Esophagus muscularis mucosa (tissue), 4 donors: ENCODE measurements at regions not wholly inside any gene's neighbourhood (a gene's known extent, or its start where the extent isn't known, plus 50 kb on each side); places are given as distances from the start of the nearest gene placed in this dataset.

ENCODE experiments used
- DNase-seq: peaks from one replicate; pipeline ENCODE4 v3.0.0-alpha.2; 2017; ENCODE audit errors: extremely low spot score
- H3K27ac ChIP-seq, 4 donors: fragments of 200-600 bp; sonication (generic); replicated peaks in 1 of 4; 1 replicate in 3 of 4; 2 replicates in 1 of 4; pipeline ENCODE4 v1.5.1; 2016 to 2019; ENCODE audit warnings: mild to moderate bottlenecking in 1 of 4
- H3K27me3 ChIP-seq, 4 donors: fragments of 200-600 bp; sonication (generic); one replicate each; pipeline versions ENCODE4 v1.5.1 to v1.6.0; 2016 to 2019
- H3K36me3 ChIP-seq, 4 donors: fragments of 200-600 bp; sonication (generic); one replicate each; pipeline ENCODE4 v1.5.1; 2016 to 2019
- H3K4me1 ChIP-seq, 4 donors: fragments of 200-600 bp; sonication (generic); one replicate each; pipeline ENCODE4 v1.5.1; 2016 to 2019
- H3K4me3 ChIP-seq, 4 donors: fragments of 200-600 bp; sonication (generic); 1 replicate in 2 of 4; 2 replicates in 2 of 4; pipeline ENCODE4 v1.5.1; 2016 to 2019; ENCODE audit warnings: mild to moderate bottlenecking in 4 of 4, moderate library complexity in 1 of 4
- H3K9me3 ChIP-seq, 4 donors: fragments of 200-600 bp; sonication (generic); 1 replicate in 3 of 4; 2 replicates in 1 of 4; pipeline ENCODE4 v1.5.1; 2016 to 2019
- CTCF ChIP-seq, 3 experiments: fragments of 200-600 bp in 2 of 3; fragments of 450-650 bp in 1 of 3; sonication (generic) in 2 of 3; IDR thresholded peaks; one replicate each; pipeline ENCODE4 v1.5.1; 2017 to 2019; ENCODE audit warnings: antibody characterized with exemption in 3 of 3, mild to moderate bottlenecking in 2 of 3, moderate library complexity in 1 of 3
- EP300 ChIP-seq: sonication (generic); formaldehyde crosslinking; IDR thresholded peaks from one replicate; pipeline ENCODE4 v1.6.1; 2017; ENCODE audit warnings: antibody characterized with exemption
- POLR2A ChIP-seq: fragments of 450-650 bp; IDR thresholded peaks from one replicate; pipeline ENCODE4 v1.6.1; 2017; ENCODE audit warnings: antibody characterized with exemption, moderate library complexity, mild to moderate bottlenecking, low read depth
- POLR2AphosphoS5 ChIP-seq, 2 donors: sonication (generic); formaldehyde crosslinking; IDR thresholded peaks; one replicate each; pipeline ENCODE4 v1.6.1; 2017; ENCODE audit warnings: antibody characterized with exemption in 2 of 2
- WGBS: methylation state at CpG from one replicate; pipeline ENCODE4 v1.1.5; 2018; 5-methylcytosine and 5-hydroxymethylcytosine counted together
- intact Hi-C: fragments of 100-400 bp; cut with DNase I; formaldehyde crosslinking; loops from one replicate; pipeline ENCODE4 v1.15.1; 2023

DNA sequence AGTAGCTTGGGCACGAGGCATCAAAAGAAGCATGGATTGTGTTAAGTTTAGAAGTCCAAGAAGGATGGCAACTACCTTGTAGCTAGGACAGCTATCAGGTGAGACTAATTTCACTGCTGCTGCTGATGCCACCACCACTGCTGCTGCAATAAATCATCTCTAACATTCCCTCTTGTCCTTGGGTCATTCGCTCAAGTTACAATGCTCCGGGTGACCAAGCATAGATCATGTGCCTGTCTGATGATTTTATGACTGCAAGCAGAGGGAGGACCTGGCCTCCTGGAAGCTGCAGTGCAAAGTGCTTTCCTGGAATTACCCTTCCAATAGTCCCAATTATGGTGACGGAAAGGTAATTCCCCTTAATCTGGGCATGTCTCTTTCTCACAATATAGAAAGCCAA is 334.4 kb downstream of the PRELID2 start:
- Histone ChIP-seq H3K4me3 (no peak overlapping the region), H3K27ac (no peak overlapping the region), H3K36me3 (no peaks in the 10 kb centered on the region), H3K9me3 (no peaks in the 10 kb centered on the region), H3K27me3 (no peaks in the 10 kb centered on the region), H3K4me1 (peaks cover 0 to 8% (median 7%) of the 10 kb centered on the region in 4 donors)
- TF ChIP-seq POLR2AphosphoS5 (IDR thresholded peaks at IDR 0.05) (no peak), POLR2A (no peak), EP300 (no peak), CTCF (IDR thresholded peaks at IDR 0.05) (no peak)
- DNase-seq: no peak
- WGBS: 95% methylated on average over 4 of the region's 4 CpGs
- intact Hi-C loops: no loop called here

GRCh38 chr5:145499483-145499882 is 335.7 kb downstream of the PRELID2 start:
- Histone ChIP-seq H3K9me3 (no peaks in the 10 kb centered on the region), H3K4me1 (peaks cover 0 to 15% (median 7%) of the 10 kb centered on the region in 4 donors), H3K27ac (no peak overlapping the region), H3K36me3 (no peaks in the 10 kb centered on the region), H3K27me3 (no peaks in the 10 kb centered on the region), H3K4me3 (no peak overlapping the region)
- intact Hi-C loops: no loop called here
- no peak for TF ChIP-seq POLR2A
- no peak for TF ChIP-seq POLR2AphosphoS5 (IDR thresholded peaks at IDR 0.05)
- no peak for TF ChIP-seq CTCF (IDR thresholded peaks at IDR 0.05)
- no peak for TF ChIP-seq EP300
- WGBS: 24% methylated on average over 4 of the region's 4 CpGs
- DNase-seq: no peak

GRCh38 chr5:145497052-145497451 is 338.1 kb downstream of the PRELID2 start:
- no peak for DNase-seq
- TF ChIP-seq POLR2AphosphoS5 (IDR thresholded peaks at IDR 0.05): no peak
- Histone ChIP-seq H3K27ac (no peak overlapping the region), H3K27me3 (no peaks in the 10 kb centered on the region), H3K36me3 (no peaks in the 10 kb centered on the region), H3K4me3 (no peak overlapping the region), H3K4me1 (peaks cover 0 to 15% (median 7%) of the 10 kb centered on the region in 4 donors), H3K9me3 (no peaks in the 10 kb centered on the region)
- intact Hi-C loops: no loop called here
- WGBS: 86% methylated on average over 3 of the region's 3 CpGs

DNA sequence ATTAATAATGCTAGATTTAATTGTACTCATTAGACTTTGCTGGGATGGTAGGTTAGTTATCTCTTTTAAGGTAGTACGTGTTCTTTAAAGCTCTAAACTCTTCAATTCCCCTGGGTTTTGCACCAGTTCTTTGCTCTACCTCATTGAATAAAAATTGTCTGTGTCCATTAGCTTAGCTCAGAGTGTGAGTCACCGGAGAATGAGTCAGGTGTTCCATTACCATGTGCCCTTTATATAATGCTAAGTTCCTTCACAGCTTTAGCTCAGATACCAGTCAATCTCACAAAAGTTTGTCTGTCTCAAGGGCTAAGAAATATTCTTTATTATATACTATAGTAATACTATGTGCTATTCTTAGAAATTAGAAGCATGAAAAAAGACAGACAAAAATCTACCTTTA is 339.4 kb downstream of the PRELID2 start:
- no peak overlapping the region for H3K27ac ChIP-seq
- WGBS: 57% methylated on average over 2 of the region's 2 CpGs
- TF ChIP-seq EP300 (no peak), POLR2AphosphoS5 (IDR thresholded peaks at IDR 0.05) (no peak), POLR2A (no peak), CTCF (IDR thresholded peaks at IDR 0.05) (no peak)

DNA sequence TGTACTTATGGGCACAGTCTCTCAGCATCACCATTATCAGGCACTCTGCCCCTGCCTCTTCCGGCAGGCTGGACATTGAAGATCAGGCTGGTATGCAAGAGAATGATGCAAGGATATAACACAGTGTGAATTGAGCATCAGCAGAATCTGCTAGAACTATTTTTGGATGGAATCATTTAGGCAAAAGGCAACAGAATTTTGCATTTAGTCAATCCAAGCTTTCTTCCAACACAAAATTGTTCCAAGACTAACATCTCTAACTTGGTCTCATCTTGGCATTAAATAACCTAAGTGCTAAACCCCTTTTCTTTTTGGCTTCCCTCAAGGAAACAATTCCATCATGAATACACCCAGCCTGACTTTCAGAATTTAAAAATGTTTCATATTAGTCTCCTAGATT is 339.9 kb downstream of the PRELID2 start:
- Histone ChIP-seq H3K36me3 (no peaks in the 10 kb centered on the region), H3K4me3 (no peak overlapping the region), H3K27ac (no peak overlapping the region), H3K27me3 (no peaks in the 10 kb centered on the region), H3K4me1 (peaks cover 0 to 15% (median 7%) of the 10 kb centered on the region in 4 donors), H3K9me3 (no peaks in the 10 kb centered on the region)
- intact Hi-C loops: no loop called here
- TF ChIP-seq CTCF (IDR thresholded peaks at IDR 0.05): no peak
- no peak for TF ChIP-seq POLR2AphosphoS5 (IDR thresholded peaks at IDR 0.05)
- TF ChIP-seq POLR2A: no peak
- TF ChIP-seq EP300: no peak
- WGBS: 53% methylated on average over 1 of the region's 1 CpG
- no peak for DNase-seq

More for the DNA sequence above, 339.4 kb downstream of the PRELID2 start:
- no peaks in the 10 kb centered on the region for H3K27me3 ChIP-seq
- H3K9me3 ChIP-seq: no peaks in the 10 kb centered on the region
- peaks cover 0 to 15% (median 7%) of the 10 kb centered on the region in 4 donors for H3K4me1 ChIP-seq
- no peaks in the 10 kb centered on the region for H3K36me3 ChIP-seq
- no peak overlapping the region for H3K4me3 ChIP-seq
- intact Hi-C loops: no loop called here
- no peak for DNase-seq
